Breast epithelium (tissue), 3 donors: ENCODE measurements at regions not wholly inside any gene's neighbourhood (a gene's known extent, or its start where the extent isn't known, plus 50 kb on each side); places are given as distances from the start of the nearest gene placed in this dataset.

ENCODE experiments used
- POLR2A ChIP-seq: fragments of 450-650 bp; IDR thresholded peaks from one replicate; pipeline ENCODE4 v1.6.1; 2016; ENCODE audit warnings: antibody characterized with exemption, mild to moderate bottlenecking, moderate library complexity
- POLR2AphosphoS5 ChIP-seq, 3 donors: sonication (generic); formaldehyde crosslinking; IDR thresholded peaks; one replicate each; pipeline ENCODE4 v1.6.1; 2017; ENCODE audit warnings: antibody characterized with exemption in 3 of 3
- TF ChIP-seq, protein P1 (sequence below), 3 donors: fragments of 450-650 bp; IDR thresholded peaks; one replicate each; pipeline ENCODE4 v1.5.1; 2016 to 2017; ENCODE audit warnings: antibody characterized with exemption in 3 of 3, mild to moderate bottlenecking in 3 of 3, moderate library complexity in 3 of 3

- TF ChIP-seq POLR2AphosphoS5 (IDR thresholded peaks at IDR 0.05) (no peak), POLR2A (no peak)
- TF ChIP-seq, protein P1, sequence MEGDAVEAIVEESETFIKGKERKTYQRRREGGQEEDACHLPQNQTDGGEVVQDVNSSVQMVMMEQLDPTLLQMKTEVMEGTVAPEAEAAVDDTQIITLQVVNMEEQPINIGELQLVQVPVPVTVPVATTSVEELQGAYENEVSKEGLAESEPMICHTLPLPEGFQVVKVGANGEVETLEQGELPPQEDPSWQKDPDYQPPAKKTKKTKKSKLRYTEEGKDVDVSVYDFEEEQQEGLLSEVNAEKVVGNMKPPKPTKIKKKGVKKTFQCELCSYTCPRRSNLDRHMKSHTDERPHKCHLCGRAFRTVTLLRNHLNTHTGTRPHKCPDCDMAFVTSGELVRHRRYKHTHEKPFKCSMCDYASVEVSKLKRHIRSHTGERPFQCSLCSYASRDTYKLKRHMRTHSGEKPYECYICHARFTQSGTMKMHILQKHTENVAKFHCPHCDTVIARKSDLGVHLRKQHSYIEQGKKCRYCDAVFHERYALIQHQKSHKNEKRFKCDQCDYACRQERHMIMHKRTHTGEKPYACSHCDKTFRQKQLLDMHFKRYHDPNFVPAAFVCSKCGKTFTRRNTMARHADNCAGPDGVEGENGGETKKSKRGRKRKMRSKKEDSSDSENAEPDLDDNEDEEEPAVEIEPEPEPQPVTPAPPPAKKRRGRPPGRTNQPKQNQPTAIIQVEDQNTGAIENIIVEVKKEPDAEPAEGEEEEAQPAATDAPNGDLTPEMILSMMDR (IDR thresholded peaks at IDR 0.05), result no peak
These were observed 288.7 kb downstream of the MDFIC start for GRCh38 chr7:115210552-115210951.
